Activated CD8-positive, alpha-beta T cell treated with anti-CD3 and anti-CD28 coated beads, Interleukin-2, amount 10 ng/mL, durations not matched to agents 7 days and 5 days (primary cell): ENCODE measurements at regions not wholly inside any gene's neighbourhood (a gene's known extent, or its start where the extent isn't known, plus 50 kb on each side); places are given as distances from the start of the nearest gene placed in this dataset.

ENCODE experiments used
- ATAC-seq: fragments of 150-1000 bp; cut with Tn5 transposase; one replicate; pipeline ENCODE4 v1.10.0; 2021; ENCODE audit warnings: moderate library complexity
- CTCF ChIA-PET: fragments of 350-600 bp; sonication (Branson Sonifier 250); formaldehyde crosslinking; loops from one replicate; lab custom pipeline; 2021; ENCODE audit warnings: antibody characterized with exemption; lab: Charles Lee
- POLR2A ChIA-PET: fragments of 350-600 bp; sonication (Branson Sonifier 250); formaldehyde crosslinking; loops from one replicate; lab custom pipeline; 2021; ENCODE audit warnings: antibody characterized with exemption; lab: Charles Lee
- DNase-seq: peaks from one replicate; pipeline ENCODE4 v3.0.0-alpha.2; 2020
- H3K27ac Mint-ChIP-seq: one replicate; pipeline ENCODE4 v1.8.0; 2021; ENCODE audit warnings: mild to moderate bottlenecking, mixed read lengths
- H3K27me3 Mint-ChIP-seq: one replicate; pipeline ENCODE4 v1.8.0; 2021; ENCODE audit warnings: low read depth, mixed read lengths
- H3K36me3 Mint-ChIP-seq: one replicate; pipeline ENCODE4 v1.8.0; 2021; ENCODE audit warnings: low read depth, mixed read lengths
- H3K4me1 Mint-ChIP-seq: one replicate; pipeline ENCODE4 v1.8.0; 2021; ENCODE audit warnings: low read depth, mixed read lengths
- H3K4me3 Mint-ChIP-seq: one replicate; pipeline ENCODE4 v1.8.0; 2021; ENCODE audit warnings: mild to moderate bottlenecking, mixed read lengths
- H3K9me3 Mint-ChIP-seq: one replicate; pipeline ENCODE4 v1.8.0; 2022; ENCODE audit warnings: mixed read lengths; ENCODE audit not compliant: insufficient read depth

DNA sequence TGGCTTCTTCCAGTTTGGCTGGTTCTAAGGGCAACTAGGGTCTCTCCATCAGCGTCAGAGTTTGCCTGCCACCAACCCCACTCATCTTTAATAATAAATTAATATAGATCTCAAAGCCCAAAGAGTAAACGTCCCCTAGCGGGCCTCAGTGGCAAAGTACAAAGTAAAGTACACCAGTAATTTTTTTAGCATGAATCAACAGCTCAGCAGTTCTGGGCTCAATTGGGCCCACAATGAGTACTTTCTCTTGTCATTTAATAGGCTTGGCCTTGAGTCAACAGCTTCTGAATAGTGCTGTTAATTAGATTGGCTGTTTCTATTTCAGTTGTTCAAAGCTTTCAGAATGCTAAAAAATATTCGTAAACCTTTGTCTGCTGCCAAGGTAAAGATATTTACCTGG is 89.0 kb upstream of the PFN2 start:
- no peaks in the 10 kb centered on the region for H3K9me3 Mint-ChIP-seq
- ChIA-PET POLR2A (no interaction called here), CTCF (no interaction called here)
- H3K4me3 Mint-ChIP-seq, result no peak overlapping the region
- no peaks in the 10 kb centered on the region for H3K4me1 Mint-ChIP-seq
- H3K36me3 Mint-ChIP-seq, result no peaks in the 10 kb centered on the region
- H3K27ac Mint-ChIP-seq, result no peak overlapping the region
- ATAC-seq, result no peak
- H3K27me3 Mint-ChIP-seq, result peaks cover 5% of the 10 kb centered on the region
- no peak for DNase-seq

DNA sequence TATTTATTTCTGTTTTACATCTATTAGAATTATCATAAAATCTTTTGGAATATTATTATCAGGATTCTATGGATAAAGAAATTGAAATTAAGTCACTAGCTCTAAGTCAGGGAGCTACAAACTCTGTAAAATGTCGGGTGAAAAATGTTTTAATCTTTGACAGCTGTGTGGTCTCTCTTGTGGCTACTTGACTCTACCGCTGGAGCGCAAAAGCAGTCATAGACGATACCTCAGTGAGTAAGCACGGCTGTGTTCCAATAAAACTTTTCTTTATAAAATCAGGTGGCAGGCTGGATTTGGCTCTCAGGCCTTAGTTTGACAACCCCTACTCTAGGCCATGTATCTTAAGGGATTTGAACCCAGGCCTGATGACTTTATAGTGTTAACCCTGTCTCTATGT is 88.5 kb upstream of the PFN2 start:
- H3K9me3 Mint-ChIP-seq, result no peaks in the 10 kb centered on the region
- H3K36me3 Mint-ChIP-seq, result no peaks in the 10 kb centered on the region
- no peak overlapping the region for H3K27ac Mint-ChIP-seq
- ATAC-seq (no peak), DNase-seq (no peak)
- CTCF ChIA-PET, result no interaction called here
- peaks cover 5% of the 10 kb centered on the region for H3K27me3 Mint-ChIP-seq
- POLR2A ChIA-PET, result no interaction called here
- no peak overlapping the region for H3K4me3 Mint-ChIP-seq
- H3K4me1 Mint-ChIP-seq, result no peaks in the 10 kb centered on the region

DNA sequence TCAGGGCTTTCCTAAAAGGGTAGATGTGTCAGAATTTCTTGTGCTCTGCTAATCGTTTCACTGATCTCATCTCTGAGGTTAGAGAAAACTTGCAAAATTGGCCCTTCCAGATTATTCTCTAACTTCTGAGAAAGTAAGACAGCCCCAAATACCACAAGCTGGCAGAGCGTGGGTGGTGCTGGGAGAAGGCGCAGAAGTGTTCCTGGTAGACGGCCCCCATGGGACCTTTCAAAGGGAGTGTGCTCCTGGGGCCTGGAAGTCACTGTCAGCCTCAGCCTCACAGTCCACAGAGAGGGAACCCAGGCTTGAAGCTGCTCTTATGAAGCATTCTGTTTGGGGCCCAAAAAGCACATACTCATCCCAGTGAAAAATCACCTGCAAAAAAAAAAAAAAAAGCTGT is 86.5 kb upstream of the PFN2 start:
- Mint-ChIP-seq H3K4me1 (no peaks in the 10 kb centered on the region), H3K36me3 (no peaks in the 10 kb centered on the region), H3K9me3 (no peaks in the 10 kb centered on the region), H3K4me3 (no peak overlapping the region), H3K27ac (no peak overlapping the region), H3K27me3 (peaks cover 8% of the 10 kb centered on the region)
- no peak for DNase-seq
- no peak for ATAC-seq
- POLR2A ChIA-PET, result no interaction called here
- CTCF ChIA-PET, result no interaction called here

DNA sequence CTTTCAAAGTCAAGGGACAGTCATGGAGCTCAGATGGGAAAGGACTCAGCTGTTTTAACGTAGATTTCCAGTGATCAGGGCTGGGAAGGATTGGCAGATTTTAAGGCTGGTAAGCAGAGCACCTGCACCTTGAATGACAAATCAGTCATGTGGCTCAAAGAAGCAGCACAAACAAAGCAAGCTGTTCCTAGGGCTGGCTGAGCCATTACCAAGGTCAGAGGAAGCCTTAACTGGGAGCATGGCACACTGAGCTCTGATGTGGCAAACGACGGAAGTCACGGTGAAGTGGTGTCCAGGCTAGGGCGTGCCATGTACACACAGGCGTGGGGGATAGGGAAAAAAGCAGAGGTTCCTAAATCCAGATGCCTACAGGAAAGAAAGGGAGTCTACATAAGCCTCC is 84.6 kb upstream of the PFN2 start:
- Mint-ChIP-seq H3K9me3 (no peaks in the 10 kb centered on the region), H3K36me3 (no peaks in the 10 kb centered on the region), H3K4me3 (no peak overlapping the region), H3K4me1 (no peaks in the 10 kb centered on the region), H3K27ac (no peak overlapping the region), H3K27me3 (peaks cover 8% of the 10 kb centered on the region)
- ChIA-PET CTCF (no interaction called here), POLR2A (no interaction called here)
- DNase-seq, result no peak
- no peak for ATAC-seq

DNA sequence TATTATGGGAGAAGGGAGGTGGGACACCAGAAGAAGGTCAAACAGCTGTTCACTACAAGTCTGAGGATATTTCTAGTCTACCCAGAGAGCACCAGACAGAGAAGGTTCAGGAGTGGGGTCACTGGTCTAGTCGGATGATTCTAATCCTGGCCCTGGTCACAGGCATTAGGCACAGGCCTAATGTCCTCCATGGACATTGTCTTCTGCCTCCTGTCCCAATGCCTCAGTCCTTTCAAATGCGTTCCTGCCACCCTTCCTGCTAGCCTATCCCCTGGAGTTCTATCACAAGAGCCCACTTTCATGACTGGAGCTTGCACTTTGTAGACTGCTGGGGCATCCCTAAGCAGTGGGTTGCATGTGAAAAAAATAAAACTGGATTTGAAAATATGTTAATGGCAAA is 83.9 kb upstream of the PFN2 start:
- H3K36me3 Mint-ChIP-seq, result no peaks in the 10 kb centered on the region
- ATAC-seq (no peak), DNase-seq (no peak)
- H3K27me3 Mint-ChIP-seq, result peaks cover 8% of the 10 kb centered on the region
- no peak overlapping the region for H3K27ac Mint-ChIP-seq
- ChIA-PET CTCF (no interaction called here), POLR2A (no interaction called here)
- H3K4me3 Mint-ChIP-seq, result no peak overlapping the region
- no peaks in the 10 kb centered on the region for H3K9me3 Mint-ChIP-seq
- H3K4me1 Mint-ChIP-seq, result no peaks in the 10 kb centered on the region

DNA sequence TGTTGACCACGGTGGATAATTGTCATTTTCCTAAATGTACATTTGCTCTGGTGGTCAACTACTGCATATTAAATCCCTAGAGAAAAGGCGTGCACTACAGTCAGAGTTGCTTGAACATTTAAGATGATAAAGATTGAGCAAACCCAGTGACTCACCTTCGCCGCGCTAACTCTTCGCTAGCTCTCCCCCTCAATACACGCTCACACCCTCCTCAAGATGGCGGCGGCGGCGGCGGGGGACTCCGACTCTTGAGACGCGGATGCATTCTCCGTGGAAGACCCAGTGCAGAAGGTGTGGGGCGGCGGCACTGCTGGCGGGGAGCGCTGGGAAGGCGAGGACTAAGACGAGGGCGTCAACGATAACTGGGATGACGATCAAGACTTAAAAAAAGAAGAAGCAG is 79.8 kb upstream of the PFN2 start:
- no peaks in the 10 kb centered on the region for H3K36me3 Mint-ChIP-seq
- no peaks in the 10 kb centered on the region for H3K4me1 Mint-ChIP-seq
- DNase-seq (no peak), ATAC-seq (no peak)
- CTCF ChIA-PET, result no interaction called here
- H3K9me3 Mint-ChIP-seq, result no peaks in the 10 kb centered on the region
- POLR2A ChIA-PET, result no interaction called here
- H3K27me3 Mint-ChIP-seq, result peaks cover 8% of the 10 kb centered on the region
- H3K27ac Mint-ChIP-seq, result no peak overlapping the region
- no peak overlapping the region for H3K4me3 Mint-ChIP-seq

DNA sequence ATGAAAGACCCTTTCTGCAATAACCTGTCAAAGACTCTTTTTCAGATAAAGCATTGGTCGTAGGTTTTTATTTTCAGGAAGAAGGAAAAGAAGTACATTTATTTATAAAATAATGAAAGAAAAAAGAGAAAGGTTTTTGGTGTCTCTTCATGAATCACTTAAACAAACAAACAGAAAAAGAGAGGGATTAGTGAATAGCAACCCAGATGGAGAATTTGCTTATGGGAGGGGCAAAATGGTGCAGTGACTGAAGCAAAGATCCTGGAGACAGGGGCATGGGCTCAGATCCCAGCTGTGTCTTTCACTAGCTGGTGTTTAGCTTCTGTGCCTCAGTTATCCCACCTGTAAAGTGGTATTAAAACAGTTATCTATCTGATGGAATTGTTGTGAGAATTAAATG is 78.6 kb upstream of the PFN2 start:
- no peak for DNase-seq

DNA sequence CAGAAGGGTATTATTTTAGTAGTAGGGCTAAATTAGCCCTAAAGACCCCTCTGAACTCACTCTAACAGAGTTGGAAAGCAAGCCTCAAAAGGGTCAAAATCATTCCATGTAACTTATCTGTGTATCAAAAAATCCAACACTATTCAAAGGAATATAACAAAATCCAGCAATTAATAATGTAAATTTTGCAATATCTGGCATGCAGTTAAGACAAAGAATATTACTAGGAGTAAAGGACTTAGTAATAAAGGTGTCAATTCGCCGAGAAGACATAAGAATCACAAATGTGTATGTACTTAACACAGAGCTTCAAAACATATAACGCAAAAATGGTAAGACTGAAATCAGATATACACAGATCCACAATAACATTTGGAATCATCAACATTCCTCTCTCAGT is 71.2 kb upstream of the PFN2 start:
- H3K27me3 Mint-ChIP-seq, result peaks cover 9% of the 10 kb centered on the region
- DNase-seq (no peak), ATAC-seq (no peak)
- no peaks in the 10 kb centered on the region for H3K36me3 Mint-ChIP-seq
- POLR2A ChIA-PET, result no interaction called here
- H3K9me3 Mint-ChIP-seq, result peaks cover 8% of the 10 kb centered on the region
- no peak overlapping the region for H3K27ac Mint-ChIP-seq
- no peak overlapping the region for H3K4me3 Mint-ChIP-seq
- no peaks in the 10 kb centered on the region for H3K4me1 Mint-ChIP-seq
- CTCF ChIA-PET, result no interaction called here

More for the DNA sequence above, 78.6 kb upstream of the PFN2 start:
- H3K36me3 Mint-ChIP-seq, result no peaks in the 10 kb centered on the region
- H3K4me3 Mint-ChIP-seq, result no peak overlapping the region
- no peak overlapping the region for H3K27ac Mint-ChIP-seq
- POLR2A ChIA-PET, result no interaction called here
- H3K27me3 Mint-ChIP-seq, result peaks cover 12% of the 10 kb centered on the region
- no peaks in the 10 kb centered on the region for H3K4me1 Mint-ChIP-seq
- CTCF ChIA-PET, result no interaction called here
- ATAC-seq, result no peak
- no peaks in the 10 kb centered on the region for H3K9me3 Mint-ChIP-seq

DNA sequence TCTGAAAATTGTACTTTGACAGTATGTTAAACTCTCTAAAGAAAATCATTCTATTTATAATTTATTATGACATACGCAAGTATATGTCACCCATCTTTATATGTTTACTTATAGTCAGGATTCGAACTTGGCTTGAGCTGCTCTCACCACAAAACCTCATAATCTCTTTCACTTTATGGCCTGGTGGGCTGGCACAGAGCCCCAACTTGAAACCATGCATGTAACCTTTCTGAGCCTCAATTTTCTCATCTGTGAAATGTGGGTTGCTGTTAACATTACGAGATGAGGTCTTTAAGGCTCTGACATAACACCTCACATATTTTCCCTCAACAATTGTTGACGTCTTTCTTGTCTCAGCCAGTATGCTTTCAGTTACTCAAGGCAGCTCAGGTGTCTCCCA is 69.4 kb upstream of the PFN2 start:
- Mint-ChIP-seq H3K27ac (no peak overlapping the region), H3K27me3 (peaks cover 3% of the 10 kb centered on the region), H3K4me3 (no peak overlapping the region), H3K4me1 (no peaks in the 10 kb centered on the region), H3K9me3 (peaks cover 8% of the 10 kb centered on the region), H3K36me3 (no peaks in the 10 kb centered on the region)
- ChIA-PET POLR2A (no interaction called here), CTCF (no interaction called here)
- ATAC-seq (no peak), DNase-seq (no peak)

DNA sequence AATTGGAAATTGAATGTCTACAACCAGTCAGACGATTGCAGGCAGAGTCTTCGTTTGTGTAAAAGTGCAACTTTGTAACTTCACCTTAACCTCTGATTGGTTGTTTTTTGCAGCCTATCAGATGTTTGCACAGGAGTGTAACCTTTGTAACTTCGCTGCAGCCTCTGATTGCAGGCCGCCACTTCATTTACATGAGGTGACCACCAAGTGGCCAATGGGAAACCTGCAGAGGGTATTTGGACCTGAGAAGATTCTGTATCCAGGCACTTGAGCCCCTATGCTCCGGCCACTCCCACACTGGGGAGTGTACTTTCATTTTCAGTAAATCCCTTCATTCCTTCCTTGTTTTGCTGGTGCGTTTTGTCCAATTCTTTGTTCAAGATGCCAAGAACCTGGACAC is 68.1 kb upstream of the PFN2 start:
- POLR2A ChIA-PET, result no interaction called here
- Mint-ChIP-seq H3K9me3 (peaks cover 8% of the 10 kb centered on the region), H3K4me1 (no peaks in the 10 kb centered on the region), H3K36me3 (no peaks in the 10 kb centered on the region), H3K4me3 (no peak overlapping the region), H3K27ac (no peak overlapping the region), H3K27me3 (peaks cover 2% of the 10 kb centered on the region)
- DNase-seq, result no peak
- no peak for ATAC-seq
- CTCF ChIA-PET, result no interaction called here

DNA sequence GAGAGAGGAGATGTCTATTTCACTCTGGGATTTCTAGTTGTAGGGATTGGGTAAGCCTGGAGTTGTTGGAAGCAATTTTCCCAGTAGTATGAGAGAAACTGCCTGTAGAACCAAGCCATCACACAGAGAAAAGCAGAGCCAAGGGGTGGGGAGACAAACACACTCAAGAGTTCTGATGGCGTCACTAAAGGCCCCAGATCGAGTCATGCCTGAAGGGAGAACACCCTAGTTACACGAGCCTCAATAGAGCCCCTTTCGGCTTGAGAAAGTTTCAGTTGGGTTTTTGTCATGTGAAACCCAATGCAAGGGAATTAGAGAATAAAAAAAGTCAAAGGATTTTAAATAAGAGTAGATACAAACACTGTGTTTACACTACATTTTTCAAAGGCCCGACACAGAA is 66.1 kb upstream of the PFN2 start:
- Mint-ChIP-seq H3K4me1 (no peaks in the 10 kb centered on the region), H3K9me3 (peaks cover 5% of the 10 kb centered on the region), H3K27me3 (peaks cover 4% of the 10 kb centered on the region), H3K27ac (no peak overlapping the region), H3K36me3 (no peaks in the 10 kb centered on the region), H3K4me3 (no peak overlapping the region)
- DNase-seq (no peak), ATAC-seq (no peak)
- ChIA-PET POLR2A (no interaction called here), CTCF (no interaction called here)

DNA sequence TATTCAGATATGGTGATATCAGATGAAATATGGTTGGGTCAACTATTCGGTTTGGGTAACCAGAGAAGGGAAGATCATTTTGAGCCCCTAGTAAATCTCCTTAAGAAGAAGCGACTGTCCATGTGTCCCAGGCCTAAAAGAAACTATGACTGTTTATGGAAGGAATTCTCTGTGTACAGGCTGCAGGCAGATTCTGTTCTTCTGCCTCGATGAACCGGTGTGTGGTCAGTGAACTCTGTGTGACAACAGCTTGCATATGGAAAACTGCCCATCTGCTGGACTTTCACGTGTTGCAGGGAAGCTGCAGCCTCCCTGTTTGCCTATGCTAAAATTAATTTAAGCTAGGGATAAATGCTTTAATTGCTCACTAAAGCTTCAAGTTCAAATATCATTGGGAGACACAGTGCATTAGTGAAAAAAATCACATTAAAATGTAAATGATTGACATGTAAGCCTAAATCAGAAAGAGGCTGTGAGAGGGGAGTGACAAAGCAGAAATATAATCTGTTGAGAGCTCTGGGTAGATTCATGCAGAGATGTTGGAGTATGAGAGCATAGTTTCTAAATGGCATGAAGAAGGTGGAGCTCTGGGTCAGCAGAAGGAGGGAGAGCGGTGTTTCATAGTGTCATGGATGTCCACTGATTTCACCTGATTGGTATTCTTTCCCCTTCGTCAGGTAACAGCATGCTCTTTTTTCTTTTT is 65.4 kb upstream of the PFN2 start:
- H3K4me1 Mint-ChIP-seq, result no peaks in the 10 kb centered on the region
- no peaks in the 10 kb centered on the region for H3K36me3 Mint-ChIP-seq
- H3K4me3 Mint-ChIP-seq, result no peak overlapping the region
- H3K27me3 Mint-ChIP-seq, result peaks cover 5% of the 10 kb centered on the region
- POLR2A ChIA-PET, result no interaction called here
- ATAC-seq (no peak), DNase-seq (no peak)
- CTCF ChIA-PET, result no interaction called here
- no peaks in the 10 kb centered on the region for H3K9me3 Mint-ChIP-seq
- H3K27ac Mint-ChIP-seq, result no peak overlapping the region

DNA sequence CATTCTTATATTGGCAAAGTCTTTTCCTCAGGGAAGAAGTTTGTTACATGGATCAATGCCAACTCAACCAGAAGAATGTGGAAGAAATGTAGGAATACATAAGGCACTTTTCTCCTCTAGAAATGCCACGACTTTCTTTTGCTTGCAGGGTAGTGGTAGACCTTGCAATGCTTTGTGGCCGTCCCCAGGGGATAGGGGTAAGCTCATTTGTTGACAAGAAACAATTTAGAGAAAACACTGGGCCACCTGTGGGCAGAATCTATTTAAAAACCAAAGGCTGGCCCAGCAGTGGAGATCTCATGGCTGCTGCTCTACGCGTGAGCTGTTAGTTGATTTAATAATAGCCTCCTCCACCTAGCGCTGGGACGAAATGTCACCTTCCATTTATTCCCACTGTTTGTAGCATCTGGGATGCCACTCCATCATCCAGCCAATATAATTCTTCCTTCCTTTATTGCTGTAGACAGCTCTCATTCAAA is 64.6 kb upstream of the PFN2 start:
- CTCF ChIA-PET, result no interaction called here
- no peaks in the 10 kb centered on the region for H3K4me1 Mint-ChIP-seq
- no peaks in the 10 kb centered on the region for H3K36me3 Mint-ChIP-seq
- no peak overlapping the region for H3K27ac Mint-ChIP-seq
- ATAC-seq (no peak), DNase-seq (no peak)
- H3K9me3 Mint-ChIP-seq, result no peaks in the 10 kb centered on the region
- no peak overlapping the region for H3K4me3 Mint-ChIP-seq
- H3K27me3 Mint-ChIP-seq, result peaks cover 3% of the 10 kb centered on the region
- POLR2A ChIA-PET, result no interaction called here
